ENCODE measurements at regions not wholly inside any gene's neighbourhood (a gene's known extent, or its start where the extent isn't known, plus 50 kb on each side); places are given as distances from the start of the nearest gene placed in this dataset.

DNA sequence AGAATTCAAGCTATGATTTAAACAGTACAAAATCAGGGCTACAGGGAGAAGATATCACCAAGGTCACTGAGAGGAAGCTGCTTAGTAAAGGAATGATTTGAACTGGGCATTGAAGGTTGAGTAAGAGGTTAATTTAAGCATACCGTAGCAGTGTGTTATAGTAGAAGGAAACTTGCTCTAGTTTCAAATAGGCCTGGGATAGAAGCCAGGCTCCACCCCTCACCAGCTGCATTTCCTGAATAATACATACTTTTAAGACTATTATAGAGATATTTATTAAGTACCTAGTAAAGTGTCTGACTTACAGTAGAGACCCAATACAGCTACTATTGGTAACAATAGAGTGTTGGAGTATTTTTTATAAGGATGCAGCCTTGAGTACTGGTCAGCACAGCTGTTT lies 118.0 kb upstream of the GLRA2 start:
- in situ Hi-C loops (cut with MboI), result no loop called here
- Histone ChIP-seq H2AFZ (ENCODE audit: low read depth, low read length) (no peak overlapping the region), H3K4me2 (ENCODE audit: insufficient read depth, low read length) (no peak overlapping the region), H3K27ac (ENCODE audit: extremely low read depth, low read depth, low read length) (no peak overlapping the region), H3K4me1 (replicated peaks in 1 of 2; ENCODE audit: control insufficient read depth in 2 of 2, insufficient read depth in 2 of 2, low read length in 2 of 2) (no peaks in the 10 kb centered on the region), H3K27me3 (ENCODE audit: control insufficient read depth in 2 of 2, insufficient read depth in 2 of 2, low read length in 2 of 2) (no peaks in the 10 kb centered on the region), H3K4me3 (no peak overlapping the region), H3K9me1 (ENCODE audit: control insufficient read depth, insufficient read depth, low read length) (no peaks in the 10 kb centered on the region), H4K20me1 (replicated peaks; ENCODE audit: control insufficient read depth, insufficient read depth, low read length) (no peaks in the 10 kb centered on the region), H3K9me3 (replicated peaks; ENCODE audit: control insufficient read depth, insufficient read depth, low read depth, low read length) (no peaks in the 10 kb centered on the region), H3K9ac (ENCODE audit: insufficient read depth in 1 of 2, low read depth in 2 of 2, low read length in 2 of 2) (no peak overlapping the region), H3K79me2 (ENCODE audit: control insufficient read depth, insufficient read depth, low read length) (no peaks in the 10 kb centered on the region), H3K36me3 (ENCODE audit: control insufficient read depth, insufficient read depth, low read length) (no peaks in the 10 kb centered on the region)
- ChIA-PET CTCF (ENCODE audit: low intra/inter-chr PET ratio) (no interaction called here), POLR2A (no interaction called here)
- ATAC-seq (no peak), FAIRE-seq (no peak), DNase-seq (ENCODE audit: extremely low read depth in 1 of 4, low spot score in 3 of 4) (no peak)
- intact Hi-C loops (cut with micrococcal nuclease), result no loop called here
- BruUV-seq (replicated peaks), result no TSS peak
- WGBS (ENCODE audit: insufficient coverage, low coverage, missing lambda C conversion rate), result 0% methylated on average over 1 of the region's 1 CpG
- TF ChIP-seq, protein P1, sequence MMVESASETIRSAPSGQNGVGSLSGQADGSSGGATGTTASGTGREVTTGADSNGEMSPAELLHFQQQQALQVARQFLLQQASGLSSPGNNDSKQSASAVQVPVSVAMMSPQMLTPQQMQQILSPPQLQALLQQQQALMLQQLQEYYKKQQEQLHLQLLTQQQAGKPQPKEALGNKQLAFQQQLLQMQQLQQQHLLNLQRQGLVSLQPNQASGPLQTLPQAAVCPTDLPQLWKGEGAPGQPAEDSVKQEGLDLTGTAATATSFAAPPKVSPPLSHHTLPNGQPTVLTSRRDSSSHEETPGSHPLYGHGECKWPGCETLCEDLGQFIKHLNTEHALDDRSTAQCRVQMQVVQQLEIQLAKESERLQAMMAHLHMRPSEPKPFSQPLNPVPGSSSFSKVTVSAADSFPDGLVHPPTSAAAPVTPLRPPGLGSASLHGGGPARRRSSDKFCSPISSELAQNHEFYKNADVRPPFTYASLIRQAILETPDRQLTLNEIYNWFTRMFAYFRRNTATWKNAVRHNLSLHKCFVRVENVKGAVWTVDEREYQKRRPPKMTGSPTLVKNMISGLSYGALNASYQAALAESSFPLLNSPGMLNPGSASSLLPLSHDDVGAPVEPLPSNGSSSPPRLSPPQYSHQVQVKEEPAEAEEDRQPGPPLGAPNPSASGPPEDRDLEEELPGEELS (CRISPR knock-in tag; IDR thresholded peaks at IDR 0.05; ENCODE audit: borderline replicate concordance), result no peak
- TF ChIP-seq CTBP1 (IDR thresholded peaks at IDR 0.05; ENCODE audit: borderline replicate concordance) (no peak), ZNF347 (CRISPR knock-in tag; IDR thresholded peaks at IDR 0.05; ENCODE audit: low read depth) (no peak)

DNA sequence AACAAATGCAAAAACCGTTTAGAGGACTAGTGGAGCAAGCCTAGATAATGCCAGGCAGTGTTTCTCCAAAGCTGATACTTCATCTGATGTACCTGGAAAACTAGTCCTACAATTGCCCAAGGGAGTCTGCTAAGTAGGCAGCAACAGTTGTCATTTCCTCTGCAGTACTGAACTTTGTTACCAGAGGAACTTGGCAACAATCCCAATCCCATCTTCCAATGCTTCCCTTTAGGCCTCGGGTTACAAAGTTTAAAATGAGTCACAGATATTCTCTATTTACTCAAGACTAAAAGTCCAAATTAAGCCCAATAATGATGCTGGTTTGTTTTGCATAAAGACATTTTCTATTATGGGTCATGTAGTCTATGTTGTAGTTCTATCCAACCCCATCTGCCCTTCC lies 120.0 kb upstream of the GLRA2 start:
- H3K9me3 ChIP-seq (replicated peaks; ENCODE audit: control insufficient read depth, insufficient read depth, low read depth, low read length), result no peaks in the 10 kb centered on the region
- DNase-seq (ENCODE audit: extremely low read depth in 1 of 4, low spot score in 3 of 4) (no peak), FAIRE-seq (no peak), ATAC-seq (no peak)
- H3K9ac ChIP-seq (ENCODE audit: insufficient read depth in 1 of 2, low read depth in 2 of 2, low read length in 2 of 2), result no peak overlapping the region
- no TSS peak for BruUV-seq (replicated peaks)
- in situ Hi-C loops (cut with MboI) (no loop called here), intact Hi-C loops (cut with micrococcal nuclease) (no loop called here)
- H3K27ac ChIP-seq (ENCODE audit: extremely low read depth, low read depth, low read length), result no peak overlapping the region
- POLR2A ChIA-PET, result no interaction called here
- H3K79me2 ChIP-seq (ENCODE audit: control insufficient read depth, insufficient read depth, low read length), result no peaks in the 10 kb centered on the region
- H3K4me3 ChIP-seq, result no peak overlapping the region
- TF ChIP-seq, protein P2, sequence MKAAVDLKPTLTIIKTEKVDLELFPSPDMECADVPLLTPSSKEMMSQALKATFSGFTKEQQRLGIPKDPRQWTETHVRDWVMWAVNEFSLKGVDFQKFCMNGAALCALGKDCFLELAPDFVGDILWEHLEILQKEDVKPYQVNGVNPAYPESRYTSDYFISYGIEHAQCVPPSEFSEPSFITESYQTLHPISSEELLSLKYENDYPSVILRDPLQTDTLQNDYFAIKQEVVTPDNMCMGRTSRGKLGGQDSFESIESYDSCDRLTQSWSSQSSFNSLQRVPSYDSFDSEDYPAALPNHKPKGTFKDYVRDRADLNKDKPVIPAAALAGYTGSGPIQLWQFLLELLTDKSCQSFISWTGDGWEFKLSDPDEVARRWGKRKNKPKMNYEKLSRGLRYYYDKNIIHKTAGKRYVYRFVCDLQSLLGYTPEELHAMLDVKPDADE (conservative IDR thresholded peaks at IDR 0.05; ENCODE audit: control insufficient read depth, low read depth, low read length), result no peak
- TF ChIP-seq ARID2 (IDR thresholded peaks at IDR 0.05), result no peak
- no peak for TF ChIP-seq SRF (CRISPR knock-in tag; IDR thresholded peaks at IDR 0.05)
- no peaks in the 10 kb centered on the region for H4K20me1 ChIP-seq (replicated peaks; ENCODE audit: control insufficient read depth, insufficient read depth, low read length)
- no peaks in the 10 kb centered on the region for H3K4me1 ChIP-seq (replicated peaks in 1 of 2; ENCODE audit: control insufficient read depth in 2 of 2, insufficient read depth in 2 of 2, low read length in 2 of 2)
- WGBS (ENCODE audit: insufficient coverage, low coverage, missing lambda C conversion rate), result 5% methylated on average over 2 of the region's 2 CpGs
- CTCF ChIA-PET (ENCODE audit: low intra/inter-chr PET ratio), result no interaction called here
- no peak overlapping the region for H3K4me2 ChIP-seq (ENCODE audit: insufficient read depth, low read length)
- H2AFZ ChIP-seq (ENCODE audit: low read depth, low read length), result no peak overlapping the region
- no peaks in the 10 kb centered on the region for H3K9me1 ChIP-seq (ENCODE audit: control insufficient read depth, insufficient read depth, low read length)
- no peaks in the 10 kb centered on the region for H3K27me3 ChIP-seq (ENCODE audit: control insufficient read depth in 2 of 2, insufficient read depth in 2 of 2, low read length in 2 of 2)
- no peaks in the 10 kb centered on the region for H3K36me3 ChIP-seq (ENCODE audit: control insufficient read depth, insufficient read depth, low read length)
